Spleen (tissue), 7 donors: ENCODE measurements at regions not wholly inside any gene's neighbourhood (a gene's known extent, or its start where the extent isn't known, plus 50 kb on each side); places are given as distances from the start of the nearest gene placed in this dataset.

Experiments used
- CTCF ChIP-seq, 11 experiments: fragments of 200-600 bp in 7 of 11; fragments of 450-650 bp in 4 of 11; sonication (generic) in 4 of 11; IDR thresholded peaks in 8 of 11; conservative IDR thresholded peaks in 3 of 11; 1 replicate in 7 of 11; 2 replicates in 4 of 11; pipeline versions ENCODE4 v1.4.0 to v1.8.0; 2016 to 2021; ENCODE audit warnings: antibody characterized with exemption in 11 of 11, inconsistent platforms in 4 of 11, mild to moderate bottlenecking in 1 of 11
- POLR2A ChIP-seq, 3 donors: fragments of 450-650 bp; IDR thresholded peaks; one replicate each; pipeline ENCODE4 v1.5.1; 2017; ENCODE audit warnings: antibody characterized with exemption in 3 of 3, mild to moderate bottlenecking in 1 of 3
- POLR2AphosphoS5 ChIP-seq, 3 donors: sonication (generic); formaldehyde crosslinking; IDR thresholded peaks; one replicate each; pipeline ENCODE4 v1.5.1; 2017; ENCODE audit warnings: antibody characterized with exemption in 3 of 3
- donor health status: DM: no; HTN: no; CAD: no; lungs with moderate emphysema.
- donor health status: DM: no; HTN: no; CAD: no.
- donor health status: DM: no; HTN: no; CAD: no.

DNA sequence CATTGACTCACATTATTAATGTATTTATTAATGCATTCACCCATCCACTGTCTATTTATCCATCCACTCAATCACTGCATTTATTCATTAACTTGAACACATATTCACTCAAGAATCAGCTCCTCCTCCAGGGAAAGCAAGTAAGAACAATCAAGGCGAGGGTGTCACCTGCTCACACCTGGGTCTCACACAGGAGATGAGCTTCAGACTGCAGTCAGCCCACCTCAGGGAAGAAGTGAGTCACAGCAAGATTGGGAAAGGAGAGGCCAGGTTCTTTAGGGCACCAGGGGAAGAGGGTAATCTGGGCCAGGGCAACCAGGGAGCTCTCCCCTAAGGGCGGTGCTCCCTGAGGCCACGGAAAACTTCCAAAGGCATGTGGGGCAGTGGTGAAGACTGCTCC, 367.3 kb downstream of the BCL11B start:
- TF ChIP-seq POLR2A (IDR thresholded peaks at IDR 0.05) (no peak), CTCF (IDR thresholded peaks at IDR 0.05 in 8 of 11, conservative IDR thresholded peaks at IDR 0.05 in 3 of 11) (no peak), POLR2AphosphoS5 (IDR thresholded peaks at IDR 0.05) (no peak)
